ENCODE measurements at regions not wholly inside any gene's neighbourhood (a gene's known extent, or its start where the extent isn't known, plus 50 kb on each side); places are given as distances from the start of the nearest gene placed in this dataset.

DNA sequence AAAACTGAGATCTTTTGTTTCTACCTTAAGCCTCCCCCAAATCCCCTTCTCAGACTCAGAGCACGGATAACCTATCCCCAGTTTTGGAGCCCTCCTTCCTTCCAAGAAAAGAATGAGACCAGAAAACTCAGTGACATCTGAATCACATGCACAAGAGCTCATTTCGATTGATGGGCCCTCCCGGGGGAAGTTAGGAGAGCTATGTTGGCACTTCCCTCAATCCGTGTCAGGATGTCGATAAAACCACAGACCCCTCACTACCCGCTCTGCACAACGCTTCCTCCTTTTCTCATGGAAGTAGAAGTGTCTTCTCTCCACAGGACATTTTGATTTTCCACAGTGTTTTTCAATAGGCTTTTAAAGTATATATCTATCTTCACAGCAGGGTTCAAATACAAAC is 332.4 kb downstream of the HACE1 start:
- TF ChIP-seq SUZ12 (IDR thresholded peaks at IDR 0.05; ENCODE audit: extremely low read depth, insufficient read depth, insufficient read length) (no peak), ZNF274 (IDR thresholded peaks at IDR 0.05; ENCODE audit: low read depth, low read length) (no peak), YY1 (IDR thresholded peaks at IDR 0.05; ENCODE audit: insufficient read depth, insufficient read length) (no peak)
